GM21381 (cell line): ENCODE measurements at regions not wholly inside any gene's neighbourhood (a gene's known extent, or its start where the extent isn't known, plus 50 kb on each side); places are given as distances from the start of the nearest gene placed in this dataset.

Experiments used
- ATAC-seq: cut with Tn5 transposase; IDR thresholded peaks from one replicate; pipeline ENCODE4 v1.9.1; 2021; ENCODE audit warnings: mild to moderate bottlenecking, moderate library complexity; ENCODE audit not compliant: unreplicated experiment

GRCh38 chr6:151699719-151700118, 107.8 kb upstream of the ESR1 start:
- no peak for ATAC-seq

GRCh38 chr6:151701911-151702562, 105.4 kb upstream of the ESR1 start:
- peak; percentile 67 for ATAC-seq

GRCh38 chr6:151702851-151703658, 104.4 kb upstream of the ESR1 start:
- ATAC-seq, result peak; percentile 56

GRCh38 chr6:151704383-151704782, 103.1 kb upstream of the ESR1 start:
- no peak for ATAC-seq

- no peak for ATAC-seq
Measured at GRCh38 chr6:151705993-151706733, 101.3 kb upstream of the ESR1 start.

GRCh38 chr6:151709329-151709728, 98.2 kb upstream of the ESR1 start:
- no peak for ATAC-seq

- no peak for ATAC-seq
Measured at GRCh38 chr6:151716526-151716932, 91.0 kb upstream of the ESR1 start.

- no peak for ATAC-seq
Measured at GRCh38 chr6:151719070-151719469, 88.4 kb upstream of the ESR1 start.

GRCh38 chr6:151721146-151721545, 86.3 kb upstream of the ESR1 start:
- ATAC-seq, result no peak

- ATAC-seq, result no peak
Measured at GRCh38 chr6:151721671-151722070, 85.8 kb upstream of the ESR1 start.

- no peak for ATAC-seq
Measured at GRCh38 chr6:151722342-151722741, 85.1 kb upstream of the ESR1 start.

- ATAC-seq, result peak; percentile 61
Measured at GRCh38 chr6:151723152-151723551, 84.3 kb upstream of the ESR1 start.

- ATAC-seq, result no peak
Measured at GRCh38 chr6:151729829-151730495, 77.5 kb upstream of the ESR1 start.

GRCh38 chr6:151730496-151730870, 77.0 kb upstream of the ESR1 start:
- ATAC-seq, result no peak

- ATAC-seq, result no peak
Measured at GRCh38 chr6:151731313-151731712, 76.2 kb upstream of the ESR1 start.

GRCh38 chr6:151733680-151734320, 73.7 kb upstream of the ESR1 start:
- ATAC-seq, result no peak

- no peak for ATAC-seq
Measured at GRCh38 chr6:151738267-151738666, 69.2 kb upstream of the ESR1 start.

- ATAC-seq, result no peak
Measured at GRCh38 chr6:151738960-151739359, 68.5 kb upstream of the ESR1 start.

- ATAC-seq, result no peak
Measured at GRCh38 chr6:151740820-151741219, 66.7 kb upstream of the ESR1 start.

GRCh38 chr6:151747896-151748295, 59.6 kb upstream of the ESR1 start:
- ATAC-seq, result no peak

GRCh38 chr6:151749341-151749740, 58.1 kb upstream of the ESR1 start:
- ATAC-seq, result no peak
